K562 (cell line): ENCODE measurements at regions not wholly inside any gene's neighbourhood (a gene's known extent, or its start where the extent isn't known, plus 50 kb on each side); places are given as distances from the start of the nearest gene placed in this dataset.

Experiments
- ATAC-seq: fragments of 200-7000 bp; cut with Tn5 transposase; 3 replicates; pipeline ENCODE4 v1.9.1; 2020; ENCODE audit warnings: moderate library complexity
- BruUV-seq: library from RNA; stranded (reverse); fragments of 400-500 nt; replicated peaks from 2 replicates; lab custom pipeline; 2021; lab: Mats Ljungman, UMichigan
- CTCF ChIA-PET: fragments of 300-600 bp; formaldehyde crosslinking; extraction: SDS; loops from one replicate; lab custom pipeline; 2021; ENCODE audit warnings: low intra/inter-chr PET ratio; lab: Yijun Ruan, JAX
- POLR2A ChIA-PET: fragments of 300-600, 350-650 bp; sonication (Branson Sonifier 250); formaldehyde crosslinking; extraction: SDS; loops from one replicate; lab custom pipeline; 2021; ENCODE audit warnings: antibody characterized with exemption, inconsistent platforms; lab: Yijun Ruan, JAX
- DNase-seq, 4 experiments: peaks; one replicate each; pipeline versions ENCODE4 v3.0.0 to v3.0.0-alpha.2; 2011 to 2018; ENCODE audit warnings: low spot score in 3 of 4, mixed read lengths in 3 of 4; ENCODE audit errors: extremely low read depth in 1 of 4
- FAIRE-seq: peaks from 2 replicates; lab custom pipeline; 2011; peaks lifted over from hg19 to GRCh38; lab: Jason Lieb, UNC
- H2AFZ ChIP-seq: 2 replicates; pipeline ENCODE4 v1.6.0; 2011; ENCODE audit warnings: low read depth, low read length, control low read depth, inconsistent platforms
- H3K27ac ChIP-seq: fragments of 200-600 bp; 3 replicates; pipeline ENCODE4 v1.8.0; 2011; ENCODE audit warnings: low read depth, mild to moderate bottlenecking, control low read depth, inconsistent platforms, low read length, moderate library complexity, mixed read lengths; ENCODE audit errors: extremely low read depth
- H3K27me3 ChIP-seq, 2 experiments: fragments of 300-600 bp in 1 of 2; 2 replicates in 1 of 2; 3 replicates in 1 of 2; pipeline versions ENCODE4 v1.6.0 to v1.8.0; 2011; ENCODE audit warnings: inconsistent platforms in 2 of 2, low read length in 2 of 2, mild to moderate bottlenecking in 1 of 2, mixed read lengths in 1 of 2, moderate library complexity in 1 of 2; ENCODE audit not compliant: control insufficient read depth in 2 of 2, insufficient read depth in 2 of 2
- H3K36me3 ChIP-seq: fragments of 300-600 bp; 3 replicates; pipeline ENCODE4 v1.8.0; 2011; ENCODE audit warnings: mild to moderate bottlenecking, low read length, inconsistent platforms; ENCODE audit not compliant: control insufficient read depth, insufficient read depth
- H3K4me1 ChIP-seq, 2 experiments: fragments of 200-600 bp in 1 of 2; replicated peaks in 1 of 2; 2 replicates in 1 of 2; 3 replicates in 1 of 2; pipeline versions ENCODE4 v1.5.1 to v1.8.0; 2011; ENCODE audit warnings: inconsistent platforms in 2 of 2, low read length in 2 of 2, mild to moderate bottlenecking in 1 of 2, mixed read lengths in 1 of 2, moderate library complexity in 1 of 2; ENCODE audit not compliant: control insufficient read depth in 2 of 2, insufficient read depth in 2 of 2
- H3K4me2 ChIP-seq: 2 replicates; pipeline ENCODE4 v1.6.1; 2011; ENCODE audit warnings: low read length, control low read depth, inconsistent platforms, mixed read lengths; ENCODE audit not compliant: insufficient read depth
- H3K4me3 ChIP-seq: fragments of 200-600 bp; sonication (generic), shearing (Covaris generic); 2 replicates; pipeline ENCODE4 v1.5.1; 2016; ENCODE audit warnings: control low read depth, inconsistent platforms
- H3K79me2 ChIP-seq: fragments of 200-600 bp; 3 replicates; pipeline ENCODE4 v1.8.0; 2011; ENCODE audit warnings: low read length, inconsistent platforms; ENCODE audit not compliant: control insufficient read depth, insufficient read depth
- H3K9ac ChIP-seq, 2 experiments: 2 replicates each; pipeline versions ENCODE4 v1.6.0 to v1.6.1; 2011; ENCODE audit warnings: low read depth in 2 of 2, low read length in 2 of 2, control low read depth in 1 of 2, inconsistent platforms in 1 of 2, mild to moderate bottlenecking in 1 of 2, mixed read lengths in 1 of 2; ENCODE audit not compliant: insufficient read depth in 1 of 2
- H3K9me1 ChIP-seq: one replicate; pipeline ENCODE4 v1.6.0; 2011; ENCODE audit warnings: inconsistent platforms, mild to moderate bottlenecking, low read length, moderate library complexity; ENCODE audit not compliant: control insufficient read depth, insufficient read depth
- H3K9me3 ChIP-seq: replicated peaks from 2 replicates; pipeline ENCODE4 v1.5.1; 2011; ENCODE audit warnings: low read depth, low read length, inconsistent platforms; ENCODE audit not compliant: control insufficient read depth, insufficient read depth
- H4K20me1 ChIP-seq: replicated peaks from 2 replicates; pipeline ENCODE4 v1.6.1; 2011; ENCODE audit warnings: low read length, inconsistent platforms, mixed read lengths; ENCODE audit not compliant: control insufficient read depth, insufficient read depth
- ATF6 ChIP-seq: sonication (generic); formaldehyde crosslinking; IDR thresholded peaks from 2 replicates; pipeline ENCODE4 v1.4.0; 2020; ENCODE audit warnings: mild to moderate bottlenecking, missing genetic modification reagents
- FOXP1 ChIP-seq: sonication (generic); formaldehyde crosslinking; IDR thresholded peaks from 2 replicates; pipeline ENCODE4 v1.8.0; 2022; ENCODE audit warnings: mild to moderate bottlenecking, missing genetic modification reagents
- SMAD1 ChIP-seq: fragments of 150-350 bp; IDR thresholded peaks from 2 replicates; pipeline ENCODE4 v1.6.1; 2014; ENCODE audit warnings: low read length, low read depth; ENCODE audit not compliant: partially characterized antibody
- TOE1 ChIP-seq, 2 experiments: fragments of 450-650 bp in 1 of 2; sonication (generic) in 1 of 2; formaldehyde crosslinking in 1 of 2; IDR thresholded peaks; 2 replicates each; pipeline versions ENCODE4 v1.7.1 to v1.8.0; 2016 to 2022; ENCODE audit warnings: borderline replicate concordance in 2 of 2, mild to moderate bottlenecking in 2 of 2, antibody characterized with exemption in 1 of 2, inconsistent platforms in 1 of 2, low read depth in 1 of 2, missing genetic modification reagents in 1 of 2, moderate library complexity in 1 of 2
- ZNF121 ChIP-seq: sonication (generic); formaldehyde crosslinking; conservative IDR thresholded peaks from 2 replicates; pipeline ENCODE4 v1.8.0; 2022; ENCODE audit warnings: missing genetic modification reagents
- WGBS: fragments of 100-300 bp; shearing (Covaris generic); methylation state at CpG from one replicate; pipeline ENCODE4 v1.1.6; 2016; ENCODE audit warnings: low coverage, mixed read lengths; ENCODE audit not compliant: insufficient coverage; ENCODE audit errors: missing lambda C conversion rate; 5-methylcytosine and 5-hydroxymethylcytosine counted together
- in situ Hi-C: fragments of 300-500 bp; cut with MboI; formaldehyde crosslinking; loops from 4 replicates; pipeline ENCODE4 v1.15.0; 2018; ENCODE audit warnings: inconsistent platforms, mixed read lengths
- intact Hi-C: fragments of 100-400 bp; cut with micrococcal nuclease; formaldehyde crosslinking; loops from 2 replicates; pipeline ENCODE4 v1.14.2; 2022
- TF ChIP-seq, protein P1 (sequence below): sonication (generic); formaldehyde crosslinking; IDR thresholded peaks from 2 replicates; pipeline ENCODE4 v1.8.1; 2022; ENCODE audit warnings: missing genetic modification reagents
- TF ChIP-seq, protein P2 (sequence below): fragments of 250-450 bp; sonication (Bioruptor Pico); IDR thresholded peaks from 2 replicates; pipeline ENCODE4 v1.5.0; 2020; ENCODE audit warnings: mild to moderate bottlenecking, borderline replicate concordance

DNA sequence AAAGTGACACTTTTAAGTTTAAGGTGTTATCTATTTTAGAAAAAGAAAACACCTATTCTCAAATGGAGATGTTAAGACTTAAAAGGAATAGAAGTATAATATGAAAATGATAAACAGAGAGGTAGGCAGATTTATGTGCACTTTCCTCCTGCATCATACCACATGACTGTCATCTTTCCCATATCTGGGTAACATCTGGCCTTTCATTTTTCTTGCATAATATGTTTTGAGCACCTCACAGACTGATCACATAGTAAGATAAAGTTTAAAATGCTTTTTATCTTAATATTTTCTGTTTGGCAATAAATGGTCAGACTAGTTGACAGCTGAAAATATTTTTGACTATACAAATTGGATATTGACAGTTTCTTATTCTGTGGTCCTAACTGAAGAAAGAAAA is 1852.1 kb upstream of the PIK3C3 start:
- FAIRE-seq (no peak), ATAC-seq (no peak), DNase-seq (no peak)
- Histone ChIP-seq H3K79me2 (no peaks in the 10 kb centered on the region), H3K27me3 (no peaks in the 10 kb centered on the region), H3K4me1 (no peaks in the 10 kb centered on the region), H3K9me1 (no peaks in the 10 kb centered on the region), H3K9me3 (no peaks in the 10 kb centered on the region), H3K9ac (no peak overlapping the region), H4K20me1 (no peaks in the 10 kb centered on the region), H3K27ac (no peak overlapping the region), H3K4me3 (no peak overlapping the region), H3K36me3 (no peaks in the 10 kb centered on the region), H3K4me2 (no peak overlapping the region), H2AFZ (no peak overlapping the region)
- CTCF ChIA-PET: no interaction called here
- POLR2A ChIA-PET: no interaction called here
- no peak for TF ChIP-seq SMAD1
- no peak for TF ChIP-seq TOE1 (IDR thresholded peaks at IDR 0.05; ENCODE audit: borderline replicate concordance)
- no peak for TF ChIP-seq TOE1 (CRISPR knock-in tag; IDR thresholded peaks at IDR 0.05; ENCODE audit: borderline replicate concordance, low read depth)
- TF ChIP-seq ZNF121 (CRISPR knock-in tag): no peak
- no peak for TF ChIP-seq FOXP1 (CRISPR knock-in tag)
- BruUV-seq: no TSS peak
- intact Hi-C loops: no loop called here
- in situ Hi-C loops: no loop called here

DNA sequence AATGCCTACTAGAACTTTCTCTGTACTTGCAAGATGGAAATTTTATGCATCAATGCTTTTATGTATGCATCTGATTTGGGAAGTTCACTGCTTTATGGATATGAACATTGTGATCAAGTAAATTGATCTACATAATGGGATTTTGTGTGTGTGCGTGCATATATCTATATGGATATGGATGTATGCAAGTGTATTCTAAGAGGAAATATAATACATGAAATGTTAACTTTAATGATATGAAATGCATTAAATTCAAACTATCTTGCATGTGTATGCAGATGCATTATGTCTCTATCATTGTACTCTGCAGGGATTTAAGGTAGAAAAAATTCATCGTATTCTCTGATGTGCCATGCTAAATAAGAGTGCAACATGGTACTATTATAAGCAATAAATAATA is 1855.4 kb upstream of the PIK3C3 start:
- no peaks in the 10 kb centered on the region for H3K4me1 ChIP-seq
- DNase-seq (no peak), FAIRE-seq (no peak), ATAC-seq (no peak)
- H3K4me3 ChIP-seq: no peak overlapping the region
- H3K27me3 ChIP-seq: no peaks in the 10 kb centered on the region
- no peaks in the 10 kb centered on the region for H3K79me2 ChIP-seq
- no peak overlapping the region for H3K9ac ChIP-seq
- no peaks in the 10 kb centered on the region for H3K9me1 ChIP-seq
- intact Hi-C loops (no loop called here), in situ Hi-C loops (no loop called here)
- BruUV-seq: no TSS peak
- no peak overlapping the region for H3K27ac ChIP-seq
- WGBS: 5% methylated on average over 2 of the region's 2 CpGs
- H3K4me2 ChIP-seq: no peak overlapping the region
- H3K36me3 ChIP-seq: no peaks in the 10 kb centered on the region
- ChIA-PET POLR2A (no interaction called here), CTCF (no interaction called here)
- H4K20me1 ChIP-seq: no peaks in the 10 kb centered on the region
- H3K9me3 ChIP-seq: no peaks in the 10 kb centered on the region
- no peak overlapping the region for H2AFZ ChIP-seq
- no peak for TF ChIP-seq ATF6 (CRISPR knock-in tag)
- TF ChIP-seq, protein P1, sequence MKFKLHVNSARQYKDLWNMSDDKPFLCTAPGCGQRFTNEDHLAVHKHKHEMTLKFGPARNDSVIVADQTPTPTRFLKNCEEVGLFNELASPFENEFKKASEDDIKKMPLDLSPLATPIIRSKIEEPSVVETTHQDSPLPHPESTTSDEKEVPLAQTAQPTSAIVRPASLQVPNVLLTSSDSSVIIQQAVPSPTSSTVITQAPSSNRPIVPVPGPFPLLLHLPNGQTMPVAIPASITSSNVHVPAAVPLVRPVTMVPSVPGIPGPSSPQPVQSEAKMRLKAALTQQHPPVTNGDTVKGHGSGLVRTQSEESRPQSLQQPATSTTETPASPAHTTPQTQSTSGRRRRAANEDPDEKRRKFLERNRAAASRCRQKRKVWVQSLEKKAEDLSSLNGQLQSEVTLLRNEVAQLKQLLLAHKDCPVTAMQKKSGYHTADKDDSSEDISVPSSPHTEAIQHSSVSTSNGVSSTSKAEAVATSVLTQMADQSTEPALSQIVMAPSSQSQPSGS (CRISPR knock-in tag): no peak
- TF ChIP-seq, protein P2, sequence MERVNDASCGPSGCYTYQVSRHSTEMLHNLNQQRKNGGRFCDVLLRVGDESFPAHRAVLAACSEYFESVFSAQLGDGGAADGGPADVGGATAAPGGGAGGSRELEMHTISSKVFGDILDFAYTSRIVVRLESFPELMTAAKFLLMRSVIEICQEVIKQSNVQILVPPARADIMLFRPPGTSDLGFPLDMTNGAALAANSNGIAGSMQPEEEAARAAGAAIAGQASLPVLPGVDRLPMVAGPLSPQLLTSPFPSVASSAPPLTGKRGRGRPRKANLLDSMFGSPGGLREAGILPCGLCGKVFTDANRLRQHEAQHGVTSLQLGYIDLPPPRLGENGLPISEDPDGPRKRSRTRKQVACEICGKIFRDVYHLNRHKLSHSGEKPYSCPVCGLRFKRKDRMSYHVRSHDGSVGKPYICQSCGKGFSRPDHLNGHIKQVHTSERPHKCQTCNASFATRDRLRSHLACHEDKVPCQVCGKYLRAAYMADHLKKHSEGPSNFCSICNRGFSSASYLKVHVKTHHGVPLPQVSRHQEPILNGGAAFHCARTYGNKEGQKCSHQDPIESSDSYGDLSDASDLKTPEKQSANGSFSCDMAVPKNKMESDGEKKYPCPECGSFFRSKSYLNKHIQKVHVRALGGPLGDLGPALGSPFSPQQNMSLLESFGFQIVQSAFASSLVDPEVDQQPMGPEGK: no peak
